Hematopoietic multipotent progenitor cell treated with erythropoietin and hydrocortisone succinate and interleukin-3 and kit ligand, for 17 days (in vitro differentiated cells): ENCODE measurements at regions not wholly inside any gene's neighbourhood (a gene's known extent, or its start where the extent isn't known, plus 50 kb on each side); places are given as distances from the start of the nearest gene placed in this dataset.
"Not testable (repeated sequence)": the region's sequence is repeated elsewhere in the genome, so short reads cannot be mapped to it uniquely, and the experiment has no call there.

ENCODE experiments used
- DNase-seq: peaks from one replicate; pipeline ENCODE4 v3.0.0-alpha.2; 2015; ENCODE audit warnings: low spot score

DNA sequence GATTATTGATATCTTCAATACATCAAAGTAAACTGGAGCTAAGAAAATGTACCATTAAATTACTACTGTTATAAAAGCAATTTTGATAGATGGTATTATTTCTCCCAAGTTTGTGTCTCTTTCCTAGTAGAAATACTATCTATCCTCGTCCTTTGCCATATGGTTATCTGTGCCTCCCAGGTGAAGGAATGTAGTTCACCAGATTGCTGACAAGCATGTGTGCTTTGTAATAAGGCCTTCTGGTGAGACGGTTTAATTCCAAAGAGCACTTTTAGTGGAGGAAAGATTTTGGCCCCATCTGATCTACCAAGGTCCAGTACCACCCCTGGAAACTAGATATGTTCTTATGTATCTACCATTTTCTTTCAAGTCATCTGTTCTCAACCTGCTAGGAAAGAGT lies 243.6 kb downstream of the DLEU7 start:
- no peak for DNase-seq

DNA sequence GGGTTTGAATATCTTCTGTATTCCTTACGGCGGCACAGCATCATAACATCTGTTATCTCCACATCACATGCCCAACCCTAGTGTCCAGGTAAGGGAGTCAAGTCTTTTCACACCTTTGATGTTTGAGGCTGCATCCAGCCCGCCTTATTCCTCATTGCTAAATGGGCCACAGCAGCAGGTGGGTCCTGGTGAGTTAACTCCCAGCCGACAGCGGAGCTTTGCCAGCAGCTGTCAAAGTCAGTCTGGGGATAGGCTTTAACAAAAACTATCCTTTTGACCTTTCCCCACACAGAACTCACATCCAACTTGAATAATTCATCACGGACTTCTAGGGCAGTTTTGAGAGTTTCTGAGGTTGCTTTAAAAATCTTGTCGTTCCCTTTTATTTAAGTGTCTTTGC lies 235.1 kb downstream of the DLEU7 start:
- no peak for DNase-seq

DNA sequence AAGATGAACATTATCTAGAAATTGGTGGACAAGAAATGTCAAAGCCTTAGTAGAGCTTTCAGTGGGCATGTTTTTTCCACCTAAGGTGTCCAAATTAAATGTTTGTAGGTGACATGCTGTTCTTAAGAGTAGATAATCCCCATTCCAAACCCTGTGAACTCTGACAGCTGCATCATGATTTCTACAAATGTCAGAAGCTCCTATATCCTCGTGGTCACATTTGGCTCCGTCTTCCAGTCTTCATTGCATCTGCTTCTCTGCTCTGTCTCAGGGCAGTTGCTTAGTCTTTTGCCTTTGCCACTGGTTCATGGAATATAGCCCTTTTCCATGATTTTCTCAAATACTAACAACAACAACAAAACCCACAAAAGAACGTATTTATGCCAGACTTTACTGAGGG lies 234.5 kb downstream of the DLEU7 start:
- no peak for DNase-seq

DNA sequence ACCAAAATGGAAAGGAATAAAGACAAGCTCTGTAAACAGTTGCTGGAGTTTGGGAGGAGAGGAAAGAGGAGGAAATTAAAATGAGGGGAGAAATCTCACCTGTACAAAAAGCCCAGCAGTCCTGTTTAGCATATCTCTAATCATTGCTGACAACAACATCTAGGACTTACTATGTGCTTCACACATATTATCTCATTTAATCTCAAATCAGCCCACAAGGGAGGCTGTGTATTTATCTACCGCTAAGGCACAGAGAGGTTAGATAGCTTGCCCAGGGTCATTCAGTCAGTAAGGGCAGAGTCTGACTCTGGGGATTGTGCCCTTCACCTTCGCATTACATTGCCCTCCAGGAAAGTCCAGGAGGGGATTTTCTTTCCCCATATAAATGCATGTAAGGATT lies 233.3 kb downstream of the DLEU7 start:
- DNase-seq: no peak

DNA sequence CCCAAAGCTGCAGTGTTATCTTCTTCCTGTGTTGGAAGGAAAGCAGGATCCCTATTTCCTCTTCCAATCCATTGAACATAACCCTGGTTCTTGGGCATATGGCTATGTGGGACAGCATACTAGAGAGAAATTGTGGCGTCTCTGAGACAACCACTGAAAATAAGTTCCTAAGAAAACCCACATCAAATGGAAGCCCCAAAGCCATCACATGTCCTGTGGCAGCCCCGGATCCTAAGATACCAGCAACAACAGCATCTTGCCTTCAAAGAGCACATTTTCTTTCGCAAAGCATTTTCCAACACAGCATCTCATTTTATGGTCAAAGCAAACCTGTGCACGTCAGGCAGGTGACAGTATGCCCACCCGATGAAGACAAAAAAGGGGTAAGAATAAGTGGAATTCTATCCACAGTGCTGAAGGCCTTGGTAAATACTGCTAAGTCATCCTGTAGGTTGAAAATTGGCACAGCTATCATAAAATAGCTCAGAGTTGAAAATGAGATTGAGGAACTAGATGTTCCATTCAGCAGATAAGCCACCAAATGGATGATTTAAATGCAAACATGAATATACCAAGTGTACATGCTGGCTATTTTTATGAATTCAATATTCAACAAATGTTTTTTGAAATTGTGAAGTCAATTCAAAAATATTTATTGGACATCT lies 232.2 kb downstream of the DLEU7 start:
- DNase-seq: peak; percentile 9

DNA sequence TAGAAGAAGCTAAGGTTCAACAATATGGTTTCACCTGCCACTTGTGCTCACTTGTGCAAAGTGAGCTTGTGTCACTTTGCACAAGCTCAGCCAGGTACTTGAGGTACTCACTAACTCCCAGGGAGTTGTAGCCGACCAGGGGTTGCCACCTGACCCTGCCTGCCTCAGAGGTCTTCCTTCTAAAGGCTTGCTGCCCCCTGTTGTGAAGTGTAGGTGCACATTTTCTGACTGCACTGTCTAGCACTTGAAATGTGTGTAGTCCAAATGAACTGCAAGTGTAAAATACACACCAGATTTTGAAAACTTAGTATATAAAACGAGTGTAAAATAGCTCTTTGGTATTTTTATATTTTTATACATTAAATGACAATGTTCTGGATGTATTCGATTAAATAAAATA lies 230.8 kb downstream of the DLEU7 start:
- DNase-seq: peak; percentile 17

DNA sequence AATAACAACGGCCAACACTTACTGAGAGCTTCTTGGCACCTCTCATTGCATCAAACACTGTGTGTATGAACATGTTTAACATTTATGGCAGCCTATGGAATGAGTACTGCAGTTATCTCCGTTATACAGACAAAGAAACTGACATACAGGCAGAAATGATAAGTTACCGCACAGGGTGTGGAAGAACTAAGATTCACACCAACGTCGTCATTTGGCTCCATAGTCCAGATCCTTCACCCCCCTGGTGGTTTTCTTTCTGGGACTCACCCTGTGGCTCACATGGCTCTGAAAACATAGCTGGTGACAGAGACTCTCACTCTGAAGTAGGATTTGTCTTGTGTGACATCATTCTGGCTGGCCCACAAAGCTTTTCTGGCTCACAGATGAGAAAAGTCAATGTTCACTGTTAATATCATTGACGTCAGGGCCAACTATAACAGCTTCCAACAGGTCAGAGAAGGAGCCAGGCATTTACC lies 230.1 kb downstream of the DLEU7 start:
- peak; percentile 67 for DNase-seq

DNA sequence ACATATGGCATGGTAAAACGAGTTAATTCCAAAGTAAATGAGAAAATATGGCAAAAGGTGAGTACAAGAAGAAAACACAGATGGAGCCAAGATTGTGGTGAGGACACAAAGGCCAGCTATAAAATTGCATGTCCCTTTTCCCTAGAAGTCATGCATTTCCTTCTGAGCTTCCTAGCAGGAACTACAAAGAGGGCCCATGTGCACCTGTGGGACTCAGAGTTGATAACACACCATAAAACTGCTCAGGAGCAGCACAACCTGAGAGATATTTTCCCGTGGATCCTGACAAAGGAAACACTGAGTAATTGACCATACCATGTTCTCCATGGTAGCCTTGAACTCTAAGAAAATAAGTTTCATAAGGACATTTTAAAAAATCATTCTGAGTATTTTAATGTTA lies 228.3 kb downstream of the DLEU7 start:
- no peak for DNase-seq

DNA sequence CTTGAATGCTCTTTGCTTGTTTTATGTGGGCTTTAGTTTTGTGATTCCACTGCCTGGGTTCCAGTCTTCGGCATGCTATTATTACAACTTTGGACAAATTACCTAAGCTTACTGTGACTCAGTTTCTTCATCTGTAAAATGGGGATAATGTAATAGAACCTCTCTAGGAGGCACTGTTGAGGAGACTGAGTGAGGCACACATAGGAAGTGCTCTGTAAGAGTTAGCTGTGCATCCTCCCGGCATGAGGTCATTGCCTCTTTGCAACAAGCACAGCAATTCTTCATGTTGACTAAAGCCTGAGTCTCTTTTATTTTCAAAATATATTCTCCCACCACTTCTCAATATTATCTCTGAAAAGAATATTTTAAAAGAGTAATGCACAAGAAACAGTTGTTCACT lies 227.4 kb downstream of the DLEU7 start:
- DNase-seq: no peak

DNA sequence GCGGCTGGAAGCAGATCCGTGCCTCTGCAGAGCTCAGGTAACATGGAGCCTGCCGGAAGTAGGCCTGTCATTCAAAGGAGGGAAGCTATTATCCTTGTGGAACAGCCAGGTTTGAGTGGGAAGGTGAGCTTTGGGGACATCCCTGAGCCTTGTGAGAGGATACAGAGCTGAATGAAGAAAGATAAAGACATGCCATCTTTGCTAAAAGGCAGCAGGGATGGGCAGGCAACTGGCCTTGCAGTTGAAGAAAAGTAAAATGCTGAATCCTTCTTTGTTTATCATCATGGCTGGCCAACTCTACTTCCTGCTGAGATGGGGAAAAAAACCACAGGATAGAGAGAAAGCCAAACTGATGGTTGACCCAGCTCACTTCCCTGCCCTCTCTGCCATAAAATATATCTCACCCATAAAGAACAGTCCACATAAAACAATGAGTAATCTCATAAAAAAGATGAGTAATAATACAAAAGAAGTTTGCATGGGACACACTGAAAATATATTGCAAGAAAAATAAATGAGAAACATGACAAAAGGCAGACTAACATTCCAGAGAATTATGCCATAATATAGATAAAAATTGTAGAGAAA lies 226.3 kb downstream of the DLEU7 start:
- no peak for DNase-seq

DNA sequence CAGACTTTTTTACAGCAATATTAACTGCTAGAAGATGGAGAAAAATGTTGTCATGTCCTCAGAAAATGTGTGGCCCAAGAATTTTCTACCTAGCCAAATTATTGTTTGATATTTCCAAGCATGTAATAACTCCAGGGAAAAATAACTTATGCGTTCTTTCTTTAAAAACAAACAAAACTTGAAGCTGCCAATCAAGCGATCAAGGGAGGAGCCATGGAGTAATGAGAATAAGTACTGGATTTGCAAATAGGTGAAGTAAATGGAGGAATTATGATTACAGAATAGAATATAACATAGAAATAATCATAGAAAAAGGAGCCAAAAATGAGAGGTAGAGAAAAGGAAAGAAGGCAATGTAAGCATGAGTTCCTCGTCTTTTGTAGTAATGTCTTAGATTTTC lies 225.3 kb downstream of the DLEU7 start:
- DNase-seq: no peak

DNA sequence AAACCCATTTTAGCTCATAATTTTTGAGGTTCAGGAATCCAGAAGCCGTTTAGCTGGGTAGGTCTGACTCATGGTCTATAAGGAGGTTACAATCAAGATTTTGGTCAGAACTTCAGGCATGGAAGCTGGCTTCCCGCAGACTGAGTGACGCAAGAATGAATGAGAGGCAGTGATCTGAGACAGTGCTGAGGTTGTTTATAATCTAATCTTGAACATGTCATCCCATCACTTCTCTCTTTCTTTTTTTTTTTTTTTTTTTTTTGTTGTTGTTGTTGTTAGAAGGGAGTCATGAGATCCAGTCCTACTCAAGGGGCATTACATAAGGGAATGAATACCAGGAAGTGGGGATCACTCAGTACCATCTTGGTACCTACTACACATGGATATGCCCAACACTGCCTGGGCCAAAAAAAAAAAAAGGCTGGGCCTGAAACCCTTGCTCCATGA lies 217.4 kb downstream of the DLEU7 start:
- no peak for DNase-seq

DNA sequence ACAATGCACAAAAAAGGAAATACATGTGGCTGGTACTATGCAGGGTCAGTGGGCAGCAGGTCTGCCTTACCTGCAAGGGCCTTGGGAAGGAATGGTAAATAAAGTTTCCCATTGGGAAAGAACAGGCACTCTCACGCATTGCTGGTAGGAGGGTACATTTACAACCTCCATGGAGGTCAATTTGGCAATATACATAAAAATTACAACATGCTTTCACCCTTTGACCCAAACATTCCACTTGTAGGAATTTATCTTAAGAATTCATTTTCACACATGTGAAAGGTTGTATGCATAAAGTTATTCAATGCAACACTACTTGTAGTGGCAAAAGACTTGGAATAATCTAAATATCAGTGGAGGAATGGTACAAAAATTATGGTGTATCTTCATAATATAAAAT lies 216.4 kb downstream of the DLEU7 start:
- DNase-seq: no peak

DNA sequence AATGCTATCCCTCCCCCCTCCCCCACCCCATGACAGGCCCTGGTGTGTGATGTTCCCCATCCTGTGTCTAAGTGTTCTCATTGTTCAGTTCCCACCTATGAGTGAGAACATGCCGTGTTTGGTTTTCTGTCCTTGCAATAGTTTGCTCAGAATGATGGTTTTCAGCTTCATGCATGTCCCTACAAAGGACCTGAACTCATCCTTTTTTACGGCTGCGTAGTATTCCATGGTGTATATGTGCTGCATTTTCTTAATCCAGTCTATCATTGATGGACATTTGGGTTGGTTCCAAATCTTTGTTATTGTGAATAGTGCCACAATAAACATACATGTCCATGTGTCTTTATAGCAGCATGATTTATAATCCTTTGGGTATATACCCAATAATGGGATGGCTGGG lies 215.0 kb downstream of the DLEU7 start:
- DNase-seq: not testable (repeated sequence)

DNA sequence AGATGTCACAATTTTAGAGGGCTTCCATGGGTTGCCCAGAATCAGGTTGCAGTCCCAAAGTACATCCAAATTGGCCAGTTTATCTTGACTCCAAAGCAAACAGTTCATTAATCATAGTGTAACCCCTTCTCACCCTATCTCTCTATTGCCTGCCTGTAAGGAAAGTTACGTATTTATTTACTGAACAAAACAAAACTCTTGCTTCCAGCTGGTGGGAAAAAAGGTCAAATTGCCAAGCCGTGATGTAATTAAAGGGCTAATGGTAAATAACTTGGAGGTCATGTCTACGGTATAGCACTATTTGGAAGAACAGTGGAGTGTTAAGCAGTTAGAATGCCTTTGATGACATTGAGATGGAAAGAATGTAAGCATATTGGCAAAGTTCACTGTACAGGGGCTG lies 214.0 kb downstream of the DLEU7 start:
- DNase-seq: no peak

DNA sequence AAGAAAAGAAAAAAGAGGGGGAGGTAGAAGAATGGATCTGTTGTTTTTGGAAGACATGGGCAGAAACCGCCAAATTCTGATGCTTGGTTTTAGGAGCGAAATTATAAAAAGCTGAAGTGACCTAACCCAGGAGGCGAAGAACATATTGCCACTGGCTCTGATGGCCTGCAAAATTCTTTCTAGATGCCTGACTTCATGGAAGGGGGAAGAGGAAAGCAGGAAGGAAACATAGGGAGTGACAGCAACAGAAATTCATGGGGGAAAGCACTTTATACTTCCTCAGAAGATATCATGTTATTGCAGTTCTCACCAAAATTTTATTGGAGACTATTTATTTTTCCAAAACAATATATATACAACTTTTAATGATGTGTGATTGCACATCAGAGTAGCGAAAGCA lies 213.5 kb downstream of the DLEU7 start:
- DNase-seq: no peak

DNA sequence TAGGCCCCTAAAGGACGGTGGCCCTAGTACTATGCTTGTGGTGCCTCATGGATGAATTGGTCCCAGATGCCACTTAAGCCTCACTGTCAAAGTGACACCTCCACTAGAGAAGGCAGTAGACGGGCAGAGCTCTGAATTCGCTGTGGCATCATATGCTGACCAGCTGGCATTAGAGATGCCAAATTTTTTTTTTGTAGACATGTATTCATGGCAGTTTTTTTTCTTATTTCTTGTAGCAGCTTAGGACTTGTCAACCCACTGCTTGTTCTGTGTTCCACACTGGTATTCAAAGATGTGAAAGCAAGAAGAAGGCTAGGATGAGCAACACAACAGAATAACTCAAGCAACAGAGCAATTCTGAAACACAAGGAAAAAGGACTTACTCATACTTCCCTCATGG lies 212.5 kb downstream of the DLEU7 start:
- no peak for DNase-seq

DNA sequence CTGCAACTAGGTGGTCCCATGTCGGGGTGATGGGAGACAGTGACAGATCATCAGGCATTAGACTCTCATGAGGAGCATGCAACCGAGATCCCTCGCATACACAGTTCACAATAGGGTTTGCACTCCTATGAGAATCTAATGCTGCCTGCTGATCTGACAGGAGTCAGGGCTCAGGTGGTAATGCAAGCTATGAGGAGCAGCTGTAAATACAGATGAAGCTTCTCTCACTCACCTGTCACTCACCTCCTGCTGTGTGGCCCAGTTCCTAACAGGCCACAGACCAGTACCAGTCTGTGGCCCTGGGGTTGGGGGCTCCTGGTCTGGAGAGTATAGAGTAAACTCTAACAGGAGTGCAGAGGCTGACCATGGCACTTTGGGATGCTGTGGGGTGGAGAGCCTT lies 209.2 kb downstream of the DLEU7 start:
- DNase-seq: no peak

DNA sequence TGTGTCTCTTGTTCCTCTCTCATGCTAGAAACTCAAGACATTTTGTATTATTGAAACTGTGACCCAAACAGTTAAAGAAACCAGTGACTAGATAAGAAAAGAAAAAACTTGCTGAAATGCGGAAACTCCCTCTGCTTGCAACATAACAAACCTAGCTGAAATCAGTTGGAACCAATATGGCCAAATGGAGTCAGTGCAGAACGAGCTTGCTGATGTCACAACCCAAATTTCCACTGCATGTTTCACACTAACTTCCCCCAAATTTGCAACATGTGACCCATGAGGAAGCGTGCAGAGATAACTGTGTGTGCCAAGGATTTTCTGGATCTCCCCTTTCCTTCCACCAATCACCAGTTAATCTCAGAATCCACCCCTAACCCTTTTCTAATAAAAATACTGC lies 208.0 kb downstream of the DLEU7 start:
- DNase-seq: no peak

DNA sequence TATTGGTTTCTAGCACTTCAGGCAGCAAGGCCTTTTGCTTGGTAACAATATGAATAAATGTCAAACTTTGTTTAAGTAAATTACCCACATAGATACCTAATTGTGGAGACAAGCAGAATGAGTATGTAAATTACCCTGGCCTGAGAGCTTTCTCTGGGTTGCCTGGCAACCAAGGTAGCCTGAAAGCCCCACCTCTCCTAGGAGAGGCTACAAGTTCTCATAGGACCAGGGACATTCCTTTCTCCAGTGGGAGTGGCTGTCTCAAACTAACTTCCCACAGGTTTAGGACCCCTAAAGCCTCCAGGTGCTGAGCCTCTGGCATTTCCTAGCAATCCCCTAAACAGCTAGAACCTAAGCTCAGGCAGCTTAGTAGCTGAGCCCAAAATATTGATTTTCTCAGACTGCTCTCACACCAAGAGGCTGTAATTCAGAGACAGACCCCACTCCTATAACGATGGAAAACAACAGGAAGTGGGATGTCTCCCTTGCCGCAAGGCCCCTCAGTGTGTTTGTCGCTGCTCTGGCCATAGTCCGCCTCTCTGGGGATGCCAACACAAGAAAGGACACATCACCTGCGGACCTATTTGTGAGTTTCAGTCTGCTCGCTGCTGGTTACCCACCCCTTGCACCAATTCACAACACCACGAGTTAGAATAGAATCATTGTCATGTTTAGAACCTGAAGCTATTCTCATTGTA lies 207.3 kb downstream of the DLEU7 start:
- no peak for DNase-seq

DNA sequence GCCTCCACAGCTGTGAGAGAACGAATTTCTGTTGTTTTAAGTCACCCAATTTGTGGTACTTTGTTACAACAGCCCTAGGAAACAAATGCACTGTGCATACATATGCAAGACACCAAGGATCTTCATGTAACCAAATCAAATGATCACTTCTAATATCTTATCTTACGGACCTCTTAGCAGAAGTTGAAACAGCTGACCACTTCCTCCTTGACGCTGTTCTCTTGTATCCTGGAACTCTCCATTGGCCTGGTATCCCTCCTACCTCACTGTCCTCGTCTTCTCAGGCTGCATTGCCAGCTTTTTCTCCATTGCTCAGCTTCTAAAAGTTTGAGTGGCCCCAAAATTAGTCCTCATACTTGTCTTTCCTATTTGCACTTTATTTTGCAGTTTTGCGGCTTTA lies 200.4 kb downstream of the DLEU7 start:
- DNase-seq: no peak

DNA sequence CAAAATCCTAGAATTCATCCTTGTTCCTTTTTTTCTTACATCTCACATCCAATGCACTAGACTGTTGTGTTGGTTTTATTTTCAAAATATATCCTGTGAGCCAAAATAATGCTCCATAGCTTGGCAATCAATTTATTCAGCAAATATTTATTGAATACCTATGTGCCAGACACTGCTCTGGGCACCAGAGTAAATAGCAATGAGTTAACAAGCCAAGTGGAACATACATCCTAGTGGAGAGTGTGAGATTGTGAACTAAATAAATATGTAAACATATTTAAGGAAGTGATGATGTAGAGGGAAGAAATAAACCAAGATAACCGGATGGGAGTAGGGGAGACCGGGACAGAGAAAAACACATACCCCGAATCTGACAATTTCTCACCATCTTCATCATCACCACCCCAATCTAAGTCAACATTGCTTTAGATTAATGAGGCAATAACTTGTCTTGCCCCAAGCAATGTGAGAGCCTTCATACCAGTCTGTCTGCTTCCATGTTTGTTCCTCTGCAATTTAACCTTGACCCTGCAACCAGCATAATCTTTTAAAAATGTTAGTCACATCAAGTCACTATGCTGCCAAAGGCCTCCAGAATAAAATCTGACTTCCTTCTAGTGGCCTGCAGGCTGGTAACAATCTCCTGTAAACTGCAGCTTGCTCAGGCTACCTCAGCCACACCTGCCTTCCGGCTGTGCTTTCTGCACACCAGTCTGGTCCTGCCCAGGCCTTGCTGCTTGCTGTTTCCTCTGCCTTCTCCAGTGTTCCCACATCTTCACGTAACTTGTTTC lies 199.2 kb downstream of the DLEU7 start:
- no peak for DNase-seq

DNA sequence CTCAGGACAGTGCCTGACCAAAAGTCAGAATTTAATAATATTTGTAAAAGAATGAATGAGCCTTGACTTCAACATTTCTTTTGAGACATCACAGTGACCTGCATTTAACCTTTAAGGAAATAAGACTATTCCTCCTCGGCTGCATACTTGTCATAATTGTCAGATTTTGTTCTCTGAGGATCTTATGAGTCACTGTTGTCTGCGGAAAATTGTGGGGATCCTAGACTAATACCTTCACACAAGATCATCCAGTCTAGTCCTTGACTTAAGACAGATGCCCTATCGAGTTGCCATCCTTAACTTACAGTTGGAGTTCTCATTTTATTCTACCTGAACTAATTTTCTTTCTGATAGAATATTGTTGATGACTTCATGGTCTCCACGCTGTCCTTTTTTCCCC lies 198.4 kb downstream of the DLEU7 start:
- no peak for DNase-seq
